ENCODE measurements at regions not wholly inside any gene's neighbourhood (a gene's known extent, or its start where the extent isn't known, plus 50 kb on each side); places are given as distances from the start of the nearest gene placed in this dataset.

DNA sequence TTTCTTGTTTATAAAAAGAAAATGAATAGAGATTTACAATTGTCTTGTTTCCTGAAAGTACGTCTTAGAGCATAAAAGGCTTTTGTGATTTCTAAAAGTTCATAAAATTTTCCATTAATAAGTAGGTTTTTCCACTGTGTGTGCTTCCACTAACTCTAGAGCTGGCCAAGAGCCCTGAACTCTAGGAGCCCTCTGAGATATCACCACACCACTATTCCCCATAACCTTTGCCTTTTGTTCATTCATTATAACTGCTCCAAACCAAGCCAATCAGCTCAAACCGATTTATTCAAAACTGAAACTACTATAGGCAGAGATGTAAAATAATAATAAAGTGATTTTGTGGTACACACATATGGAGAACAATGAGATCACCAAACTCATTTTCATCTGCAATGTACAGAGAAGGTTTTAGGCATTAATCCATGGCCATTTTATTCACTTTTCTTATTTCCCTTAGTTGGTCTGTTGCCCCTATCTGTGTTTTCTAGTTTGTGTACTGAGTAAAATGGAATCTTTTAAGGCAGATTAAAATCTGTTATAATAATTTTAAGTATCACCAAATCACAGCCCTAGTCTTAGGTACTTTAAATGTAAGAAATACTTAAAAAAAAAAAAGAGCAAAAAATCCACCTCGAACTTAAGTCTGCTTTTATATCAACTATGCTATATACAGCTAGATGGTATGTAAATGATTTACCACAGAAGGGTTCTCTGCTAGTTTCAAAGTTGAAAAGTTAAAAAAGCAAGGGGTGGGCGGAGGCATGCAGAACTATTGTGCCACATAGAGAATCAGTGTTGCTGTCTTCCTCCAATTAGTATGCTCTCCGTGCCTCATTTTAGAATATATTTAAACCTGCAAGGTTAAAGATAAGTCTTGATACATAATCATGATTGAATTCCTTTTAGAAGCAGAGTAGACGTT is 311.3 kb downstream of the KLF12 start:
- TF ChIP-seq, protein P1, sequence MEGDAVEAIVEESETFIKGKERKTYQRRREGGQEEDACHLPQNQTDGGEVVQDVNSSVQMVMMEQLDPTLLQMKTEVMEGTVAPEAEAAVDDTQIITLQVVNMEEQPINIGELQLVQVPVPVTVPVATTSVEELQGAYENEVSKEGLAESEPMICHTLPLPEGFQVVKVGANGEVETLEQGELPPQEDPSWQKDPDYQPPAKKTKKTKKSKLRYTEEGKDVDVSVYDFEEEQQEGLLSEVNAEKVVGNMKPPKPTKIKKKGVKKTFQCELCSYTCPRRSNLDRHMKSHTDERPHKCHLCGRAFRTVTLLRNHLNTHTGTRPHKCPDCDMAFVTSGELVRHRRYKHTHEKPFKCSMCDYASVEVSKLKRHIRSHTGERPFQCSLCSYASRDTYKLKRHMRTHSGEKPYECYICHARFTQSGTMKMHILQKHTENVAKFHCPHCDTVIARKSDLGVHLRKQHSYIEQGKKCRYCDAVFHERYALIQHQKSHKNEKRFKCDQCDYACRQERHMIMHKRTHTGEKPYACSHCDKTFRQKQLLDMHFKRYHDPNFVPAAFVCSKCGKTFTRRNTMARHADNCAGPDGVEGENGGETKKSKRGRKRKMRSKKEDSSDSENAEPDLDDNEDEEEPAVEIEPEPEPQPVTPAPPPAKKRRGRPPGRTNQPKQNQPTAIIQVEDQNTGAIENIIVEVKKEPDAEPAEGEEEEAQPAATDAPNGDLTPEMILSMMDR (IDR thresholded peaks at IDR 0.05) = no peak
- no peak for TF ChIP-seq POLR2A (IDR thresholded peaks at IDR 0.05)
